ENCODE measurements at regions not wholly inside any gene's neighbourhood (a gene's known extent, or its start where the extent isn't known, plus 50 kb on each side); places are given as distances from the start of the nearest gene placed in this dataset.

GRCh38 chr19:32012206-32012605 lies 333.2 kb upstream of the ZNF507 start:
- no peak for ATAC-seq
- no peak for TF ChIP-seq POU6F1 (CRISPR knock-in tag; IDR thresholded peaks at IDR 0.05; ENCODE audit: borderline replicate concordance, low read depth)
- TF ChIP-seq CREB5 (CRISPR knock-in tag; IDR thresholded peaks at IDR 0.05; ENCODE audit: low read depth) = no peak
- TF ChIP-seq PATZ1 (CRISPR knock-in tag; IDR thresholded peaks at IDR 0.05; ENCODE audit: borderline replicate concordance) = no peak
- no peak for TF ChIP-seq TOX (CRISPR knock-in tag; IDR thresholded peaks at IDR 0.05; ENCODE audit: borderline replicate concordance)
- TF ChIP-seq TCF4 (CRISPR knock-in tag; IDR thresholded peaks at IDR 0.05; ENCODE audit: borderline replicate concordance) = no peak
- no peak for TF ChIP-seq RARB (CRISPR knock-in tag; IDR thresholded peaks at IDR 0.05)
- no peak for TF ChIP-seq ESRRG (CRISPR knock-in tag; IDR thresholded peaks at IDR 0.05)
- no peak for TF ChIP-seq SNAI2 (CRISPR knock-in tag; IDR thresholded peaks at IDR 0.05)
- TF ChIP-seq ZNF70 (CRISPR knock-in tag; IDR thresholded peaks at IDR 0.05) = no peak
- no peak for TF ChIP-seq CSRNP3 (CRISPR knock-in tag; IDR thresholded peaks at IDR 0.05)
- no peak for TF ChIP-seq ZNF8 (CRISPR knock-in tag; IDR thresholded peaks at IDR 0.05)
- TF ChIP-seq ZFP30 (CRISPR knock-in tag; IDR thresholded peaks at IDR 0.05) = no peak
- TF ChIP-seq OSR1 (CRISPR knock-in tag; IDR thresholded peaks at IDR 0.05) = no peak
- TF ChIP-seq ZFP3 (CRISPR knock-in tag; IDR thresholded peaks at IDR 0.05) = no peak
- TF ChIP-seq TSHZ2 (CRISPR knock-in tag; IDR thresholded peaks at IDR 0.05) = no peak
- TF ChIP-seq ARNTL (CRISPR knock-in tag; IDR thresholded peaks at IDR 0.05; ENCODE audit: borderline replicate concordance, low read depth) = no peak
- TF ChIP-seq CSDC2 (CRISPR knock-in tag; IDR thresholded peaks at IDR 0.05) = no peak

- TF ChIP-seq ZFP30 (CRISPR knock-in tag; IDR thresholded peaks at IDR 0.05) = no peak
- no peak for TF ChIP-seq CSDC2 (CRISPR knock-in tag; IDR thresholded peaks at IDR 0.05)
- no peak for TF ChIP-seq POU6F1 (CRISPR knock-in tag; IDR thresholded peaks at IDR 0.05; ENCODE audit: borderline replicate concordance, low read depth)
- no peak for TF ChIP-seq ZNF565 (CRISPR knock-in tag; conservative IDR thresholded peaks at IDR 0.05; ENCODE audit: low read depth)
- no peak for TF ChIP-seq RARB (CRISPR knock-in tag; IDR thresholded peaks at IDR 0.05)
- TF ChIP-seq PATZ1 (CRISPR knock-in tag; IDR thresholded peaks at IDR 0.05; ENCODE audit: borderline replicate concordance) = no peak
- no peak for TF ChIP-seq TSHZ2 (CRISPR knock-in tag; IDR thresholded peaks at IDR 0.05)
- TF ChIP-seq SNAI2 (CRISPR knock-in tag; IDR thresholded peaks at IDR 0.05) = no peak
- TF ChIP-seq CSRNP3 (CRISPR knock-in tag; IDR thresholded peaks at IDR 0.05) = no peak
- TF ChIP-seq ESRRG (CRISPR knock-in tag; IDR thresholded peaks at IDR 0.05) = no peak
- ATAC-seq = no peak
Observed at GRCh38 chr19:32012886-32013631, 332.4 kb upstream of the ZNF507 start.
